ENCODE measurements at regions not wholly inside any gene's neighbourhood (a gene's known extent, or its start where the extent isn't known, plus 50 kb on each side); places are given as distances from the start of the nearest gene placed in this dataset.

DNA sequence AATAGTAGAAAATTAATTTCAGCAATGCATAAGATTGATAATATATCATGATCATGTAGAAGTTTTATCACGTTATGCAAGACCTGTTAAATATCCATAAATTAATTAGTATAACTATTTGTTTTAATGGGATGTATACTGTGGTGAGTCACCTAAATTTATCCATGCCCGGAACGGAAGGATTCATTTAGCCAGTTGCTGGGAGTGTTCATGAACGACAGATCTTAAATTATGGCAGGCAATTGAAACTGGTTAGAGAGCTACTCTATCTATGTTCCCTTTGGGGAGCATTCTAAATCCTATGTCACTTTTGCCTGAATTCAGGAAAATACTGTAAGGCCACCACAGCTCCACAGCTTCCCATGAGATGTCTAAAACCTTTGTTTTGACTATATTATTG lies 1950.5 kb upstream of the AGA start:
- no peaks in the 10 kb centered on the region for H3K27me3 ChIP-seq (ENCODE audit: insufficient read depth, insufficient read length)
- TF ChIP-seq SUZ12 (IDR thresholded peaks at IDR 0.05; ENCODE audit: extremely low read depth, insufficient read depth, insufficient read length) (no peak), YY1 (IDR thresholded peaks at IDR 0.05; ENCODE audit: insufficient read depth, insufficient read length) (no peak), ZNF274 (IDR thresholded peaks at IDR 0.05; ENCODE audit: low read depth, low read length) (no peak)

DNA sequence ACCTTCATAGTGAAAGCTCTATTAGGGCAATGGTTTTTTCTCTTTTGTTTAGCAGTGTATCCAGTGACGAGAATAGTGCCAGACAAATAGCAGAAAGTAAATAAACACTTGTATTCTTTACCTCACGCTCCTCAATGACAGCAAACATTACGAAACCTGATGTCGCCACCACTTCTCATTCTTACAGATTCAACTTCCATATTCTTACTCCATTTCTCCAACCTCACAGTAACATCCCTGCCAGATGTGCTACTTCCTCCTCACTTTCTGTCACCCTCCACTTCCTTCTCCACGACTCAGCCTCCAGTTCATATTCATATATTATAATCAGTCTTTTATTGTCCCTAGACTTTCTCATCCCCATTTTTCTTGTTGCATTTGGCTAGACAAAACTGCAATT lies 1956.2 kb upstream of the AGA start:
- Histone ChIP-seq H3K36me3 (ENCODE audit: insufficient read depth, insufficient read length, low read length) (no peaks in the 10 kb centered on the region), H3K4me1 (ENCODE audit: insufficient read depth, insufficient read length) (no peaks in the 10 kb centered on the region), H3K9me3 (ENCODE audit: insufficient read depth, low read length) (no peaks in the 10 kb centered on the region), H3K27me3 (ENCODE audit: insufficient read depth, insufficient read length) (no peaks in the 10 kb centered on the region), H3K9ac (ENCODE audit: insufficient read length, low read depth) (no peak overlapping the region), H3K4me3 (ENCODE audit: insufficient read length, low read depth) (no peak overlapping the region)
- no peak for TF ChIP-seq YY1 (IDR thresholded peaks at IDR 0.05; ENCODE audit: insufficient read depth, insufficient read length)
- no peak for TF ChIP-seq ZNF274 (IDR thresholded peaks at IDR 0.05; ENCODE audit: low read depth, low read length)
- no peak for TF ChIP-seq SUZ12 (IDR thresholded peaks at IDR 0.05; ENCODE audit: extremely low read depth, insufficient read depth, insufficient read length)
- no peak for DNase-seq (ENCODE audit: low read depth, low spot score)

More for the DNA sequence above, 1950.5 kb upstream of the AGA start:
- no peak for DNase-seq (ENCODE audit: low read depth, low spot score)
- Histone ChIP-seq H3K4me1 (ENCODE audit: insufficient read depth, insufficient read length) (no peaks in the 10 kb centered on the region), H3K9me3 (ENCODE audit: insufficient read depth, low read length) (no peaks in the 10 kb centered on the region), H3K36me3 (ENCODE audit: insufficient read depth, insufficient read length, low read length) (no peaks in the 10 kb centered on the region), H3K9ac (ENCODE audit: insufficient read length, low read depth) (no peak overlapping the region), H3K4me3 (ENCODE audit: insufficient read length, low read depth) (no peak overlapping the region)

- Histone ChIP-seq H3K9ac (ENCODE audit: insufficient read length, low read depth) (no peak overlapping the region), H3K27me3 (ENCODE audit: insufficient read depth, insufficient read length) (no peaks in the 10 kb centered on the region), H3K4me1 (ENCODE audit: insufficient read depth, insufficient read length) (no peaks in the 10 kb centered on the region), H3K36me3 (ENCODE audit: insufficient read depth, insufficient read length, low read length) (no peaks in the 10 kb centered on the region), H3K9me3 (ENCODE audit: insufficient read depth, low read length) (no peaks in the 10 kb centered on the region), H3K4me3 (ENCODE audit: insufficient read length, low read depth) (no peak overlapping the region)
- DNase-seq (ENCODE audit: low read depth, low spot score): no peak
- TF ChIP-seq SUZ12 (IDR thresholded peaks at IDR 0.05; ENCODE audit: extremely low read depth, insufficient read depth, insufficient read length) (no peak), YY1 (IDR thresholded peaks at IDR 0.05; ENCODE audit: insufficient read depth, insufficient read length) (no peak), ZNF274 (IDR thresholded peaks at IDR 0.05; ENCODE audit: low read depth, low read length) (no peak)
Measured at GRCh38 chr4:179399054-179399782, 1957.0 kb upstream of the AGA start.

DNA sequence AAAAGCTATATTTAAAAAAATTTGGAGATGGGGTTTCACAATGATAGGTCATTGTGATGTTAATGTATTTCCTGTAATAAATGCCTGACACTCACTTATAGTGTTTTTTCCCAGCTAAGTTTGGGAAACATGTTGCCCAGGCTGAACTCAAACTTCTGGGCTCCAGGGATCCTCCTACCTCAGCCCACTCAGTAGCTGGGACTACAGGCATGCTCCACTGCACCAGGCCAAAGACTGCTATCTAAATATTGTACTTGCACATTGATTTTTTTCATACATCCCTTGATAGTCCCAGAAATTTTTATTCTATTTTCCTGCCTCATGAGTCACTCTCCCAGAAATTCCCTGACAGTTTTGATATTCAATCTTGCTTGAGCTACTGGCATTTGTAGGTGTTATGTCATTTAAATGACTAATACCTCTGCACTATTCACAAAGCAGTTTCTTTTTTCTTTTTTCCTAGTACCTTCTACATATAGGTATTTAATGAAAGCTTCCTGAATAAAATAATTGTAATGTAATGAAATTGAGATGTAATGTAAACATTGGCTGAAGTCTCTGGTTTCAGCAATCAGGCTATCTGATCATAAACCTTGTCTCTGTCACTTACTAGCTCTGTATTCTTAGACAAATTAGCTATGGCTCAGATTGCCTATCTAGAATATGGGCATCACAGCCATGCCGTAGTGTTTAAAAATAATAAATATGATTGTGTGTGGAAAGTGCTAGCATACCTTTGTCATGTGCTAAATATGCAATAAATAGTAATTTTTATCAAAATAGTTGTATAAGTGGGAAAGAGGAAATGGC lies 1973.0 kb upstream of the AGA start:
- no peaks in the 10 kb centered on the region for H3K27me3 ChIP-seq (ENCODE audit: insufficient read depth, insufficient read length)
- no peak overlapping the region for H3K9ac ChIP-seq (ENCODE audit: insufficient read length, low read depth)
- H3K4me3 ChIP-seq (ENCODE audit: insufficient read length, low read depth): no peak overlapping the region
- H3K4me1 ChIP-seq (ENCODE audit: insufficient read depth, insufficient read length): no peaks in the 10 kb centered on the region
- DNase-seq (ENCODE audit: low read depth, low spot score): no peak
- TF ChIP-seq ZNF274 (IDR thresholded peaks at IDR 0.05; ENCODE audit: low read depth, low read length) (no peak), YY1 (IDR thresholded peaks at IDR 0.05; ENCODE audit: insufficient read depth, insufficient read length) (no peak), SUZ12 (IDR thresholded peaks at IDR 0.05; ENCODE audit: extremely low read depth, insufficient read depth, insufficient read length) (no peak)
- H3K9me3 ChIP-seq (ENCODE audit: insufficient read depth, low read length): no peaks in the 10 kb centered on the region
- H3K36me3 ChIP-seq (ENCODE audit: insufficient read depth, insufficient read length, low read length): no peaks in the 10 kb centered on the region

DNA sequence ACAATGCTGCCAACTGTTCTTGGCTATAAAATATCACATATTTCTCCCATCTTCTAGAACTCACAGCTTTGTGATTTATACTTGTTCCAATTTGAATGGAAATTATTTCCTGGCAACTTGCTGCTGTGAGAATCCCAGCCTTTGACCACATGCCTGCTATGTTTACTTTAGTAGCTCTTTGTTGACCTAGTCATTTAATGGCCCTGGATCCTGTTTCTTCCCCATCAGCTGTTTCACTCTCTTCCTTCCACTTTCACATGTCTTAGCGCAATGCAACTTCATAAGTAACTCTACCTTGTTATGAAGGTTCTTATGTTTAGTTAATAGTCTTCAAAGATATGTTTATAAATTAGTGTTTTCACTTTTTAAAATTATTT lies 1973.6 kb upstream of the AGA start:
- Histone ChIP-seq H3K27me3 (ENCODE audit: insufficient read depth, insufficient read length) (no peaks in the 10 kb centered on the region), H3K4me3 (ENCODE audit: insufficient read length, low read depth) (no peak overlapping the region), H3K9me3 (ENCODE audit: insufficient read depth, low read length) (no peaks in the 10 kb centered on the region), H3K9ac (ENCODE audit: insufficient read length, low read depth) (no peak overlapping the region), H3K4me1 (ENCODE audit: insufficient read depth, insufficient read length) (no peaks in the 10 kb centered on the region), H3K36me3 (ENCODE audit: insufficient read depth, insufficient read length, low read length) (no peaks in the 10 kb centered on the region)
- TF ChIP-seq SUZ12 (IDR thresholded peaks at IDR 0.05; ENCODE audit: extremely low read depth, insufficient read depth, insufficient read length) (no peak), ZNF274 (IDR thresholded peaks at IDR 0.05; ENCODE audit: low read depth, low read length) (no peak), YY1 (IDR thresholded peaks at IDR 0.05; ENCODE audit: insufficient read depth, insufficient read length) (no peak)
- no peak for DNase-seq (ENCODE audit: low read depth, low spot score)

DNA sequence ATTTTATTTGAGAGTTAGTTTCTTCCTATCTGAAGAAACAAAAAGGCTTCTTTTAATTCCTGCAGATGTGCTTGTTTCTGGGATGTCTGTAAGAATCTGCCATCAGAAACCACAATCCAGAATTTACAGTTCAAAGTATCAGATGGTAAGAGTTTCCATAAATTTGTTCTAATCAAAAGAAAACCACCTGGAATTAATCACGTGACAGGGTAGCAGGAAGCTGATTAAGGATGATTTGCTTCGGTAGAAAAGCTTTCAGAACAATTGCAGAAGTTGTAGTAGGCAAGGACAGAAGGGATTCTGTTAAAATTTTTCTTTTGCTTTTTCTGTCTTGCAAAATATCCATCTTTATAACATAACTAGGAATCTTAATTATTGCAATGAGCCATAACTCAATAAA lies 1975.1 kb upstream of the AGA start:
- Histone ChIP-seq H3K4me3 (ENCODE audit: insufficient read length, low read depth) (no peak overlapping the region), H3K9me3 (ENCODE audit: insufficient read depth, low read length) (no peaks in the 10 kb centered on the region), H3K27me3 (ENCODE audit: insufficient read depth, insufficient read length) (no peaks in the 10 kb centered on the region), H3K9ac (ENCODE audit: insufficient read length, low read depth) (no peak overlapping the region), H3K36me3 (ENCODE audit: insufficient read depth, insufficient read length, low read length) (no peaks in the 10 kb centered on the region), H3K4me1 (ENCODE audit: insufficient read depth, insufficient read length) (no peaks in the 10 kb centered on the region)
- TF ChIP-seq SUZ12 (IDR thresholded peaks at IDR 0.05; ENCODE audit: extremely low read depth, insufficient read depth, insufficient read length) (no peak), ZNF274 (IDR thresholded peaks at IDR 0.05; ENCODE audit: low read depth, low read length) (no peak), YY1 (IDR thresholded peaks at IDR 0.05; ENCODE audit: insufficient read depth, insufficient read length) (no peak)
- no peak for DNase-seq (ENCODE audit: low read depth, low spot score)

- Histone ChIP-seq H3K27me3 (ENCODE audit: insufficient read depth, insufficient read length) (no peaks in the 10 kb centered on the region), H3K9ac (ENCODE audit: insufficient read length, low read depth) (no peak overlapping the region), H3K4me1 (ENCODE audit: insufficient read depth, insufficient read length) (no peaks in the 10 kb centered on the region), H3K9me3 (ENCODE audit: insufficient read depth, low read length) (no peaks in the 10 kb centered on the region), H3K4me3 (ENCODE audit: insufficient read length, low read depth) (no peak overlapping the region), H3K36me3 (ENCODE audit: insufficient read depth, insufficient read length, low read length) (no peaks in the 10 kb centered on the region)
- no peak for DNase-seq (ENCODE audit: low read depth, low spot score)
- TF ChIP-seq ZNF274 (IDR thresholded peaks at IDR 0.05; ENCODE audit: low read depth, low read length) (no peak), YY1 (IDR thresholded peaks at IDR 0.05; ENCODE audit: insufficient read depth, insufficient read length) (no peak), SUZ12 (IDR thresholded peaks at IDR 0.05; ENCODE audit: extremely low read depth, insufficient read depth, insufficient read length) (no peak)
Measured at GRCh38 chr4:179437962-179438361, 1995.7 kb upstream of the AGA start.

Measured in NT2/D1 (cell line).